HEK293 (cell line): ENCODE measurements at regions not wholly inside any gene's neighbourhood (a gene's known extent, or its start where the extent isn't known, plus 50 kb on each side); places are given as distances from the start of the nearest gene placed in this dataset.

Experiments
- CTCF ChIA-PET: fragments of 350-600 bp; formaldehyde crosslinking; extraction: SDS; loops from one replicate; lab custom pipeline; 2021; ENCODE audit warnings: antibody characterized with exemption; lab: Yijun Ruan, JAX
- POLR2A ChIA-PET: fragments of 300-600 bp; formaldehyde crosslinking; extraction: SDS; loops from one replicate; lab custom pipeline; 2020; ENCODE audit warnings: antibody characterized with exemption, inconsistent platforms; lab: Yijun Ruan, JAX
- H3K27ac ChIP-seq: fragments of 200-500 bp; sonication (Bioruptor generic); 2 replicates; pipeline ENCODE4 v1.5.1; 2014; ENCODE audit warnings: low read depth, low read length, control low read depth, inconsistent platforms; ENCODE audit errors: extremely low read depth
- H3K36me3 ChIP-seq, 2 experiments: fragments of 200-500 bp in 1 of 2; sonication (Bioruptor generic) in 1 of 2; 1 replicate in 1 of 2; 2 replicates in 1 of 2; pipeline ENCODE4 v1.5.1; 2014 to 2017; ENCODE audit warnings: inconsistent platforms in 2 of 2, low read length in 2 of 2; ENCODE audit not compliant: control insufficient read depth in 2 of 2, insufficient read depth in 1 of 2
- H3K4me1 ChIP-seq: fragments of 200-500 bp; sonication (Bioruptor generic); 2 replicates; pipeline ENCODE4 v1.5.1; 2014; ENCODE audit warnings: mild to moderate bottlenecking, low read length, inconsistent platforms; ENCODE audit not compliant: control insufficient read depth, insufficient read depth
- H3K4me3 ChIP-seq: 2 replicates; pipeline ENCODE4 v1.5.1; 2011; ENCODE audit warnings: low read depth, mild to moderate bottlenecking, control low read depth, low read length, moderate library complexity
- H3K9me3 ChIP-seq: fragments of 200-500 bp; sonication (Bioruptor generic); 2 replicates; pipeline ENCODE4 v1.5.1; 2014; ENCODE audit warnings: low read depth, low read length, inconsistent platforms; ENCODE audit not compliant: control insufficient read depth, insufficient read depth
- FEZF1 ChIP-seq: fragments of 450-650 bp; formaldehyde crosslinking; IDR thresholded peaks from 2 replicates; pipeline ENCODE4 v1.5.1; 2016; ENCODE audit warnings: missing biosample characterization, missing genetic modification characterization
- OSR2 ChIP-seq: fragments of 450-650 bp; formaldehyde crosslinking; IDR thresholded peaks from 2 replicates; pipeline ENCODE4 v1.5.1; 2016; ENCODE audit warnings: missing biosample characterization, missing genetic modification characterization
- RBAK ChIP-seq: fragments of 450-650 bp; formaldehyde crosslinking; IDR thresholded peaks from 2 replicates; pipeline ENCODE4 v1.5.1; 2016; ENCODE audit warnings: missing biosample characterization, missing genetic modification characterization
- REPIN1 ChIP-seq: fragments of 450-650 bp; formaldehyde crosslinking; IDR thresholded peaks from 2 replicates; pipeline ENCODE4 v1.5.1; 2017; ENCODE audit warnings: missing biosample characterization, missing genetic modification characterization, low read depth
- SP7 ChIP-seq: fragments of 450-650 bp; formaldehyde crosslinking; IDR thresholded peaks from 2 replicates; pipeline ENCODE4 v1.5.1; 2016; ENCODE audit warnings: missing biosample characterization, missing genetic modification characterization
- ZBTB11 ChIP-seq: fragments of 450-650 bp; formaldehyde crosslinking; conservative IDR thresholded peaks from 2 replicates; pipeline ENCODE4 v1.5.1; 2016; ENCODE audit warnings: low read depth, missing biosample characterization, missing genetic modification characterization
- ZBTB17 ChIP-seq: fragments of 450-650 bp; formaldehyde crosslinking; IDR thresholded peaks from 2 replicates; pipeline ENCODE4 v1.5.1; 2016; ENCODE audit warnings: missing biosample characterization, missing genetic modification characterization
- ZBTB6 ChIP-seq: fragments of 450-650 bp; formaldehyde crosslinking; IDR thresholded peaks from 2 replicates; pipeline ENCODE4 v1.5.1; 2017; ENCODE audit warnings: missing biosample characterization, missing genetic modification characterization
- ZFP37 ChIP-seq: fragments of 450-650 bp; formaldehyde crosslinking; IDR thresholded peaks from 2 replicates; pipeline ENCODE4 v1.5.1; 2016; ENCODE audit warnings: missing biosample characterization, missing genetic modification characterization
- ZNF121 ChIP-seq: fragments of 450-650 bp; formaldehyde crosslinking; IDR thresholded peaks from 2 replicates; pipeline ENCODE4 v1.5.1; 2016; ENCODE audit warnings: missing biosample characterization, missing genetic modification characterization
- ZNF157 ChIP-seq: fragments of 450-650 bp; formaldehyde crosslinking; IDR thresholded peaks from 2 replicates; pipeline ENCODE4 v1.5.1; 2016; ENCODE audit warnings: missing biosample characterization, missing genetic modification characterization
- ZNF175 ChIP-seq: fragments of 450-650 bp; formaldehyde crosslinking; IDR thresholded peaks from 2 replicates; pipeline ENCODE4 v1.5.1; 2016; ENCODE audit warnings: missing biosample characterization, missing genetic modification characterization
- ZNF184 ChIP-seq: fragments of 450-650 bp; IDR thresholded peaks from 2 replicates; pipeline ENCODE4 v1.5.1; 2018; ENCODE audit warnings: missing biosample characterization, mild to moderate bottlenecking, missing genetic modification characterization
- ZNF302 ChIP-seq: fragments of 450-650 bp; formaldehyde crosslinking; IDR thresholded peaks from 2 replicates; pipeline ENCODE4 v1.5.1; 2016; ENCODE audit warnings: missing biosample characterization, missing genetic modification characterization, low read depth
- ZNF324 ChIP-seq: fragments of 450-650 bp; formaldehyde crosslinking; IDR thresholded peaks from 2 replicates; pipeline ENCODE4 v1.5.1; 2016; ENCODE audit warnings: missing biosample characterization, missing genetic modification characterization
- ZNF404 ChIP-seq: fragments of 450-650 bp; formaldehyde crosslinking; IDR thresholded peaks from 2 replicates; pipeline ENCODE4 v1.5.1; 2017; ENCODE audit warnings: missing biosample characterization, missing genetic modification characterization
- ZNF423 ChIP-seq: fragments of 450-650 bp; formaldehyde crosslinking; IDR thresholded peaks from 2 replicates; pipeline ENCODE4 v1.5.1; 2016; ENCODE audit warnings: missing biosample characterization, missing genetic modification characterization
- ZNF473 ChIP-seq: fragments of 450-650 bp; formaldehyde crosslinking; IDR thresholded peaks from 2 replicates; pipeline ENCODE4 v1.5.1; 2017; ENCODE audit warnings: missing biosample characterization, missing genetic modification characterization
- ZNF510 ChIP-seq: fragments of 450-650 bp; formaldehyde crosslinking; IDR thresholded peaks from 2 replicates; pipeline ENCODE4 v1.5.1; 2018; ENCODE audit warnings: mild to moderate bottlenecking, missing genetic modification characterization, missing biosample characterization; ENCODE audit not compliant: insufficient replicate concordance
- ZNF544 ChIP-seq: fragments of 450-650 bp; formaldehyde crosslinking; IDR thresholded peaks from 2 replicates; pipeline ENCODE4 v1.5.0; 2017; ENCODE audit warnings: missing biosample characterization, missing genetic modification characterization
- ZNF596 ChIP-seq: fragments of 450-650 bp; IDR thresholded peaks from 2 replicates; pipeline ENCODE4 v1.5.0; 2018; ENCODE audit warnings: missing biosample characterization, mild to moderate bottlenecking, missing genetic modification characterization, moderate library complexity
- ZNF629 ChIP-seq: fragments of 450-650 bp; formaldehyde crosslinking; IDR thresholded peaks from 2 replicates; pipeline ENCODE4 v1.5.1; 2017; ENCODE audit warnings: missing biosample characterization, missing genetic modification characterization
- ZNF654 ChIP-seq: fragments of 450-650 bp; formaldehyde crosslinking; IDR thresholded peaks from 2 replicates; pipeline ENCODE4 v1.5.1; 2016; ENCODE audit warnings: low read depth, missing biosample characterization, missing genetic modification characterization
- ZNF692 ChIP-seq: fragments of 450-650 bp; formaldehyde crosslinking; IDR thresholded peaks from 2 replicates; pipeline ENCODE4 v1.5.1; 2016; ENCODE audit warnings: missing biosample characterization, missing genetic modification characterization
- ZNF701 ChIP-seq: fragments of 450-650 bp; formaldehyde crosslinking; IDR thresholded peaks from 2 replicates; pipeline ENCODE4 v1.5.1; 2016; ENCODE audit warnings: missing biosample characterization, missing genetic modification characterization
- ZNF704 ChIP-seq: fragments of 450-650 bp; formaldehyde crosslinking; IDR thresholded peaks from 2 replicates; pipeline ENCODE4 v1.5.1; 2016; ENCODE audit warnings: missing biosample characterization, missing genetic modification characterization
- ZNF76 ChIP-seq: fragments of 450-650 bp; formaldehyde crosslinking; IDR thresholded peaks from 2 replicates; pipeline ENCODE4; 2016; ENCODE audit warnings: low read depth, missing biosample characterization, missing genetic modification characterization, borderline replicate concordance
- ZNF768 ChIP-seq: fragments of 450-650 bp; formaldehyde crosslinking; IDR thresholded peaks from 2 replicates; pipeline ENCODE4 v1.5.1; 2018; ENCODE audit warnings: missing biosample characterization, mild to moderate bottlenecking, missing genetic modification characterization
- ZNF777 ChIP-seq: fragments of 450-650 bp; formaldehyde crosslinking; IDR thresholded peaks from 2 replicates; pipeline ENCODE4 v1.5.1; 2017; ENCODE audit warnings: missing biosample characterization, missing genetic modification characterization, borderline replicate concordance

GRCh38 chr13:63954683-63955082 lies 2539.0 kb upstream of the PCDH20 start:
- no peaks in the 10 kb centered on the region for H3K9me3 ChIP-seq
- H3K4me3 ChIP-seq, result no peak overlapping the region
- POLR2A ChIA-PET, result no interaction called here
- TF ChIP-seq OSR2 (no peak), ZNF629 (tag by site-specific recombination) (no peak), ZNF175 (tag by site-specific recombination) (no peak), ZFP37 (tag by site-specific recombination) (no peak), ZNF654 (tag by site-specific recombination) (no peak), ZNF423 (no peak), ZNF121 (no peak), ZNF473 (tag by site-specific recombination) (no peak), ZNF157 (tag by site-specific recombination) (no peak), ZNF701 (tag by site-specific recombination) (no peak), REPIN1 (no peak), ZNF324 (tag by site-specific recombination) (no peak)
- H3K36me3 ChIP-seq, result no peaks in the 10 kb centered on the region
- H3K27ac ChIP-seq, result no peak overlapping the region
- CTCF ChIA-PET, result no interaction called here
- H3K4me1 ChIP-seq, result no peaks in the 10 kb centered on the region

- CTCF ChIA-PET, result no interaction called here
- H3K27ac ChIP-seq, result no peak overlapping the region
- no peak overlapping the region for H3K4me3 ChIP-seq
- H3K36me3 ChIP-seq, result no peaks in the 10 kb centered on the region
- TF ChIP-seq FEZF1 (tag by site-specific recombination) (no peak), ZNF768 (tag by site-specific recombination) (no peak), ZNF510 (tag by site-specific recombination) (no peak), ZNF701 (tag by site-specific recombination) (no peak), ZBTB11 (tag by site-specific recombination) (no peak), ZNF596 (tag by site-specific recombination) (no peak), ZNF777 (tag by site-specific recombination) (no peak)
- POLR2A ChIA-PET, result no interaction called here
- H3K4me1 ChIP-seq, result no peaks in the 10 kb centered on the region
- H3K9me3 ChIP-seq, result no peaks in the 10 kb centered on the region
Measured at GRCh38 chr13:63948045-63948444, 2532.4 kb upstream of the PCDH20 start.

- H3K4me1 ChIP-seq, result no peaks in the 10 kb centered on the region
- H3K36me3 ChIP-seq, result no peaks in the 10 kb centered on the region
- CTCF ChIA-PET, result no interaction called here
- POLR2A ChIA-PET, result no interaction called here
- no peak overlapping the region for H3K4me3 ChIP-seq
- no peaks in the 10 kb centered on the region for H3K9me3 ChIP-seq
- no peak overlapping the region for H3K27ac ChIP-seq
- no peak for TF ChIP-seq ZBTB17 (tag by site-specific recombination)
- TF ChIP-seq ZNF76, result no peak
- no peak for TF ChIP-seq ZNF701 (tag by site-specific recombination)
- TF ChIP-seq ZNF184, result no peak
- no peak for TF ChIP-seq ZNF544
- no peak for TF ChIP-seq REPIN1
- TF ChIP-seq RBAK (tag by site-specific recombination), result no peak
- no peak for TF ChIP-seq ZNF704
- no peak for TF ChIP-seq ZNF302
- no peak for TF ChIP-seq ZBTB6 (tag by site-specific recombination)
- no peak for TF ChIP-seq ZNF692 (tag by site-specific recombination)
- no peak for TF ChIP-seq ZNF404 (tag by site-specific recombination)
- TF ChIP-seq SP7 (tag by site-specific recombination), result no peak
Measured at GRCh38 chr13:63944911-63945310, 2529.3 kb upstream of the PCDH20 start.
